ENCODE measurements at regions not wholly inside any gene's neighbourhood (a gene's known extent, or its start where the extent isn't known, plus 50 kb on each side); places are given as distances from the start of the nearest gene placed in this dataset.

GRCh38 chr2:493228-493627 is 184.0 kb downstream of the TMEM18 start:
- Histone ChIP-seq H3K27me3 (replicated peaks; ENCODE audit: insufficient read depth) (no peaks in the 10 kb centered on the region), H3K9me3 (no peaks in the 10 kb centered on the region), H3K4me3 (no peak overlapping the region), H3K27ac (no peak overlapping the region), H3K36me3 (no peaks in the 10 kb centered on the region), H3K4me1 (ENCODE audit: control insufficient read depth in 1 of 2, low read depth in 2 of 2) (no peaks in the 10 kb centered on the region)
- TF ChIP-seq CTCF (IDR thresholded peaks at IDR 0.05), result no peak
- ATAC-seq (ENCODE audit: insufficient number of reproducible peaks, low FRiP score, low read depth), result no peak
- no peak for DNase-seq (ENCODE audit: low spot score)

GRCh38 chr2:492178-492577 is 185.0 kb downstream of the TMEM18 start:
- ATAC-seq (ENCODE audit: insufficient number of reproducible peaks, low FRiP score, low read depth), result no peak
- Histone ChIP-seq H3K4me1 (ENCODE audit: control insufficient read depth in 1 of 2, low read depth in 2 of 2) (no peaks in the 10 kb centered on the region), H3K36me3 (no peaks in the 10 kb centered on the region), H3K4me3 (no peak overlapping the region), H3K27me3 (replicated peaks; ENCODE audit: insufficient read depth) (no peaks in the 10 kb centered on the region), H3K27ac (no peak overlapping the region), H3K9me3 (no peaks in the 10 kb centered on the region)
- TF ChIP-seq CTCF (IDR thresholded peaks at IDR 0.05), result no peak
- DNase-seq (ENCODE audit: low spot score), result no peak

DNA sequence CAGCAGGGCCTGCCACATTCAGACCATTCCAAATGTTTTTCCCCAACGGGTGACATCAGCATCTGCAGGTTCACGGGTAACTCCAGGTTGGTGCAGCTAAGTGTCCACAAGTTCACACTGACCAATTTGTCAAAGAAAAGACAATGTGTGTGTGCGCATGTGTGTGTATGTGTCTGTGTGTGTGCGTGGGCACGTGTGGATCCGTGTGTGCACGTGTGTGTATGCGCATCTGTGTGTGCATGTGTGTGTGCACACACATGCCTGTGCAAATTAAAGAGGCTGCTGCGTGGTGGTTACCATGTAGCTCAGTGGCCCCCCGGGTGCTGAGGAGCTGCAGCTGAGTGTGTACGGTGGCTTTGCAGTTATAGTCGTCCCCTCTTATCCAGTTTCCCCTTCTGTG is 187.4 kb downstream of the TMEM18 start:
- no peaks in the 10 kb centered on the region for H3K27me3 ChIP-seq (replicated peaks; ENCODE audit: insufficient read depth)
- no peak overlapping the region for H3K4me3 ChIP-seq
- no peaks in the 10 kb centered on the region for H3K36me3 ChIP-seq
- ATAC-seq (ENCODE audit: insufficient number of reproducible peaks, low FRiP score, low read depth), result no peak
- H3K9me3 ChIP-seq, result no peaks in the 10 kb centered on the region
- H3K27ac ChIP-seq, result no peak overlapping the region
- no peak for TF ChIP-seq CTCF (IDR thresholded peaks at IDR 0.05)
- no peak for DNase-seq (ENCODE audit: low spot score)
- H3K4me1 ChIP-seq (ENCODE audit: control insufficient read depth in 1 of 2, low read depth in 2 of 2), result no peaks in the 10 kb centered on the region

GRCh38 chr2:489084-489483 is 188.1 kb downstream of the TMEM18 start:
- H3K36me3 ChIP-seq, result no peaks in the 10 kb centered on the region
- TF ChIP-seq CTCF (IDR thresholded peaks at IDR 0.05), result no peak
- H3K4me1 ChIP-seq (ENCODE audit: control insufficient read depth in 1 of 2, low read depth in 2 of 2), result no peaks in the 10 kb centered on the region
- DNase-seq (ENCODE audit: low spot score), result no peak
- no peaks in the 10 kb centered on the region for H3K9me3 ChIP-seq
- no peak overlapping the region for H3K27ac ChIP-seq
- no peak for ATAC-seq (ENCODE audit: insufficient number of reproducible peaks, low FRiP score, low read depth)
- H3K4me3 ChIP-seq, result no peak overlapping the region
- H3K27me3 ChIP-seq (replicated peaks; ENCODE audit: insufficient read depth), result no peaks in the 10 kb centered on the region

- DNase-seq (ENCODE audit: low spot score) (no peak), ATAC-seq (ENCODE audit: insufficient number of reproducible peaks, low FRiP score, low read depth) (no peak)
- Histone ChIP-seq H3K36me3 (no peaks in the 10 kb centered on the region), H3K9me3 (no peaks in the 10 kb centered on the region), H3K4me3 (no peak overlapping the region), H3K4me1 (ENCODE audit: control insufficient read depth in 1 of 2, low read depth in 2 of 2) (no peaks in the 10 kb centered on the region), H3K27me3 (replicated peaks; ENCODE audit: insufficient read depth) (no peaks in the 10 kb centered on the region), H3K27ac (no peak overlapping the region)
- no peak for TF ChIP-seq CTCF (IDR thresholded peaks at IDR 0.05)
Observed at GRCh38 chr2:487186-488079, 189.8 kb downstream of the TMEM18 start.
